D721Med (cell line): ENCODE measurements at regions not wholly inside any gene's neighbourhood (a gene's known extent, or its start where the extent isn't known, plus 50 kb on each side); places are given as distances from the start of the nearest gene placed in this dataset.
"Not testable (repeated sequence)": the region's sequence is repeated elsewhere in the genome, so short reads cannot be mapped to it uniquely, and the experiment has no call there.

ENCODE experiments used
- DNase-seq: peaks from one replicate; pipeline ENCODE4 v3.0.0; 2011; ENCODE audit warnings: low spot score; ENCODE audit not compliant: insufficient read length
- FAIRE-seq: peaks from 2 replicates; lab custom pipeline; 2011; peaks lifted over from hg19 to GRCh38; lab: Jason Lieb, UNC
- TF ChIP-seq, protein P1 (sequence below): IDR thresholded peaks from 2 replicates; pipeline ENCODE4 v1.5.1; 2012; ENCODE audit warnings: mild to moderate bottlenecking, control low read depth; ENCODE audit not compliant: insufficient read depth; ENCODE audit errors: missing control alignments

DNA sequence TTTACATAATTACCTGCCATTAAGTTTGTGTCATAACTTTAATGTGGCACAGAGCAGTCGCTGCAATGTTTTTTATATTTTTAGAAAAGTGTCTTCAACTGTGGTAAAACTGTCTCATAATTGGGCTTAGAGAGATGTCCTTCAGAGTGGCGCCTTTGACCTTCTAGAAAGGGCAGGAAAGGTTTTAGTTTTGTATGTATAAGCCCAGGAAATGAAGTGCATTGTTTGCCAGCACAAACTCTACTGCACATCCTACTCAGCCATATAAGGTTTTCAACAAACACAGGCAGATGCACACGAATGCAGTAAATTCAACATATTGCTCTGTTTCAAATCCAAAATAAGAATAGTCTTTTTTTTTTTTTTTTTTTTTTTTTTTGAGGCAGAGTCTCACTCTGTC, 201.4 kb downstream of the ALDH8A1 start:
- DNase-seq, result no peak
- FAIRE-seq, result no peak
- TF ChIP-seq, protein P1, sequence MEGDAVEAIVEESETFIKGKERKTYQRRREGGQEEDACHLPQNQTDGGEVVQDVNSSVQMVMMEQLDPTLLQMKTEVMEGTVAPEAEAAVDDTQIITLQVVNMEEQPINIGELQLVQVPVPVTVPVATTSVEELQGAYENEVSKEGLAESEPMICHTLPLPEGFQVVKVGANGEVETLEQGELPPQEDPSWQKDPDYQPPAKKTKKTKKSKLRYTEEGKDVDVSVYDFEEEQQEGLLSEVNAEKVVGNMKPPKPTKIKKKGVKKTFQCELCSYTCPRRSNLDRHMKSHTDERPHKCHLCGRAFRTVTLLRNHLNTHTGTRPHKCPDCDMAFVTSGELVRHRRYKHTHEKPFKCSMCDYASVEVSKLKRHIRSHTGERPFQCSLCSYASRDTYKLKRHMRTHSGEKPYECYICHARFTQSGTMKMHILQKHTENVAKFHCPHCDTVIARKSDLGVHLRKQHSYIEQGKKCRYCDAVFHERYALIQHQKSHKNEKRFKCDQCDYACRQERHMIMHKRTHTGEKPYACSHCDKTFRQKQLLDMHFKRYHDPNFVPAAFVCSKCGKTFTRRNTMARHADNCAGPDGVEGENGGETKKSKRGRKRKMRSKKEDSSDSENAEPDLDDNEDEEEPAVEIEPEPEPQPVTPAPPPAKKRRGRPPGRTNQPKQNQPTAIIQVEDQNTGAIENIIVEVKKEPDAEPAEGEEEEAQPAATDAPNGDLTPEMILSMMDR, result no peak

DNA sequence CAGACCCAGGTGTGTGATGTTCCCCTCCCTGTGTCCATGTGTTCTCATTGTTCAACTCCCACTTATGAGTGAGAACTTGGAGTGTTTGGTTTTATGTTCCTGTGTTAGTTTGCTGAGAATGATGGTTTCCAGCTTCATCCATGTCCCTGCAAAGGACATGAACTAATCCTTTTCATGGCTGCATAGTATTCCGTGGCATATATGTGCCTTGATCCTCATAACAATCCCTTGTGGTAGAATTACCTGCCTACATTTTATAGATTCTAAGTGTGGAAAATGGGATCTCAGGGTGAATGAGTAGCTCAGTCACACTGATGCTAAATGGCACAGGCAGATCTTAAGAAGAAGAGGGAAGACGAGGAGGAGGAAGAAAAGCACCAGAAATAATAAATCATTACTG, 202.7 kb downstream of the ALDH8A1 start:
- not testable (repeated sequence) for DNase-seq, FAIRE-seq

DNA sequence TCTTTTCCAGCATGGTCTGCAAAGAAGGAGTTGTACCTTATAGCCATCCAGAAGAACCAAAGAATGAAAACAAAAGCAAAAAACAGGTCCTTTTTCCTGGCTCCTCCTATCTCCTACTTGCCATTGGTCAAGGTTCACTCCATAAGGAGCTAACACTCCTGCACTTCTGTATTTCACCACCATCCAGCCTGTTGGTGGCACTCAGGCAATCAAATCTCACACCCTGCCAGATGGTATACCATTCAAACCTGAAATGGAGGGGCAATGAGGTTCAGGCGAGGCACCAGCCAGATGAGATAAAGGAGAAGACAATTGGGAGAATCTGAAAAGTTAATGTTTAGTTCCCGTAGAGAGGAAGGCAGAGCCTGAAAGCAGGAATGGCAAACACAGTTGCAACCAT, 203.8 kb downstream of the ALDH8A1 start:
- FAIRE-seq (no peak), DNase-seq (no peak)
- TF ChIP-seq, protein P1, result no peak

DNA sequence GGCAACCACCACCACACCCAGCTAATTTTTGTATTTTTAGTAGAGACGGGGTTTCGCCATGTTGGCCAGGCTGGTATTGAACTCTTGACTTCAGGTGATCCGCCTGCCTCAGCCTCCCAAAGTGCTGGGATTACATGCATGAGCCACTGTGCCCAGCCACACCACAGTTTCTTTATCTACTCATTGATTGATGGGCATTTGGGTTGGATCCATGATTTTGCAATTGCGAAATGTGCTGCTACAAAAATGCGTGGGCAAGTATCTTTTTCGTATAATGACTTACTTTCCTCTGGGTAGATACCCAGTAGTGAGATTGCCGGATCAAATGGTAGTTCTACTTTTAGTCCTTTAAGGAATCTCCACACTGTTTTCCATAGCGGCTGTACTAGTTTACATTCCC, 204.7 kb downstream of the ALDH8A1 start:
- FAIRE-seq, DNase-seq: not testable (repeated sequence)

DNA sequence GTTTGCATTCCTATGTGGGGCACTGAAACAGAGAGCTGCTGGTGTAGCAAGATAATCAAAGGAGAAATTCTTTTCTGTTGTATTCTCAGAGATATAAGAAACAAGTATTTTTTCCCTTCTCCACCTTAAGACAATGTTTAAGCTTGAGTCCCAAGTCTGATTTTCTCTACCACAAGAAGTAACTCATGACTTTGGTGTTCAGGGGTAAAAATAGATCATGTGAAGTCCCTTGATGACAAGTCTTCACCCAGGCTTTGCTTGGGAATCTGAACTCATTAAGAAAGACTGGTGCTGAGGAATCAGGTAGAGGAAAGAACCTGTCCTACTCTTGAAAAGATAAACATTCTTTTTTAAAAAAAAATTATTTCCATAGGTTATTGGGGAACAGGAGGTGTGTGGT, 205.6 kb downstream of the ALDH8A1 start:
- DNase-seq (no peak), FAIRE-seq (no peak)
- TF ChIP-seq, protein P1, result no peak

DNA sequence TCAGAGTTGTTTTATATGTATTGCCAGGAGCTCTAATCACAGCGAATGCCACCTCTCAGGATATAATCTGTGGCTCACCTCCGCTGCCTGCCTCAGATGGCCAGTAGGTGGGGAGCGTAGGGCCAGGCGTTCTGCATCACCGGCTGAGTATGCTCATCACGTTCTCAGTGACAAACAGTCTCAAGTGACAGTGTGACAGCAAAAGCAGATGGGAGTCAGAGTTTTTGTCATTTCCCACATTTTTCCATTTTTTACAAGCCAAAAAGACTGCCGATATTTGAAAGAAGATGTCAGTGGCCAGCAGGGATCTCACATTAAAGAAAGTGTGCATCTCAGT, 208.7 kb downstream of the ALDH8A1 start:
- no peak for FAIRE-seq
- TF ChIP-seq, protein P1, result no peak
- no peak for DNase-seq

DNA sequence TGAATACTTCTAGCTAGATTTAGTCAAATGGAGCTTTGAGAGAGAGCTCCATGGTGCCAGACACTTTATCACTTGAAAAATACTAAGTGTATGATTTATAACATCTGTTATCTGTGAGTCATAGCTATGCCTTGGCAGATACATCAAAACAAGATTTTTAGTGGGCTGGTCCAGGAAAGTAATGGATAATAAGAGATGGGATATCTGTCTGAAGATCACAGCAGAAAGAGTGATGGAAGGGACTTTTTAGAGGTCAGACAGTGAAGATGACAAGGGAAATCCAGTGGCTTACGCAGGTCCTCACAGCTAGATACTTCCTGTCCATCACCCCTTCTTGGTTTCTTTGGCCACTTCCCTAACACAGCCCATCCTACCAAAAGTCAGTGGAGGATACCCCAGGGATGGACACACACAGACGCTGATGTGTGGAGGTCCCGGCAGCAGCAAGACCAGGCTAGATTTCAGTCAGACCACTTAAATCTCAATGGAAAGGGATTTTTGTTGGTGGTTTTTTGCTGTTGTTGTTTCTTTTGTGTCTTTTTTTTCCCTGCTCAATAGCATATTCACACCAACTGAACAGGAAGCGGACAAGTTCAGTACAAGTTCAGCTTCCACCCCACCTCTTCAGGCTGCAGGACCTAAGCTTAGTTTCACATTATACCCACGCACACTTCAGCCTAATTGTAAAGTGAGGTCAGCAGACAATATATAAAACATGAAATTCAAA, 209.3 kb downstream of the ALDH8A1 start:
- no peak for FAIRE-seq
- TF ChIP-seq, protein P1, result no peak
- no peak for DNase-seq

DNA sequence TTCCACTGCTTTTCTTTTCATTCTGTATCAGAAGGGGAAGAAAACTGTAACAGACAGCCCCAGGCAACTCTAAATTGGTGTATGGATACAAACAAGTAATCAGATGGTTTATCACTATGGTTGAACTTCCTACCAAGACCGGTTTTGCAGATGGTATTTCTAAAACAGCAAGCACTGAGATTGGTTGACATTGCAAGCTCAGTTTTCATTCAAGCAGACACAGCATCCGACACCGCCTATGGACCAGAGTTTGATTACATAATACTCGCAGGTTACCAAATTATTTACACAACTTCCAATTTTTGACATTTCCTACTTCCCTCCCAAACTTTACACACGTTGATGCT, 209.9 kb downstream of the ALDH8A1 start:
- TF ChIP-seq, protein P1, result no peak
- DNase-seq (no peak), FAIRE-seq (no peak)
